ENCODE measurements at regions not wholly inside any gene's neighbourhood (a gene's known extent, or its start where the extent isn't known, plus 50 kb on each side); places are given as distances from the start of the nearest gene placed in this dataset.

- H3K4me3 ChIP-seq (ENCODE audit: low read depth, low read length): no peak overlapping the region
- no peak for DNase-seq (ENCODE audit: low read depth)
- TF ChIP-seq CTCF (IDR thresholded peaks at IDR 0.05; ENCODE audit: low read depth, low read length, missing control alignments): no peak
These were observed 273.8 kb downstream of the SLITRK6 start for GRCh38 chr13:85525411-85525810.

GRCh38 chr13:85521657-85522056, 277.6 kb downstream of the SLITRK6 start:
- DNase-seq (ENCODE audit: low read depth): no peak
- H3K4me3 ChIP-seq (ENCODE audit: low read depth, low read length): no peak overlapping the region
- TF ChIP-seq CTCF (IDR thresholded peaks at IDR 0.05; ENCODE audit: low read depth, low read length, missing control alignments): no peak

GRCh38 chr13:85520445-85520844, 278.8 kb downstream of the SLITRK6 start:
- DNase-seq (ENCODE audit: low read depth): no peak
- H3K4me3 ChIP-seq (ENCODE audit: low read depth, low read length): no peak overlapping the region
- TF ChIP-seq CTCF (IDR thresholded peaks at IDR 0.05; ENCODE audit: low read depth, low read length, missing control alignments): no peak

- H3K4me3 ChIP-seq (ENCODE audit: low read depth, low read length): no peak overlapping the region
- no peak for DNase-seq (ENCODE audit: low read depth)
- TF ChIP-seq CTCF (IDR thresholded peaks at IDR 0.05; ENCODE audit: low read depth, low read length, missing control alignments): no peak
These were observed 279.9 kb downstream of the SLITRK6 start for GRCh38 chr13:85519363-85519762.

GRCh38 chr13:85512421-85512820, 286.8 kb downstream of the SLITRK6 start:
- no peak for TF ChIP-seq CTCF (IDR thresholded peaks at IDR 0.05; ENCODE audit: low read depth, low read length, missing control alignments)
- DNase-seq (ENCODE audit: low read depth): no peak

GRCh38 chr13:85509512-85509911, 289.7 kb downstream of the SLITRK6 start:
- TF ChIP-seq CTCF (IDR thresholded peaks at IDR 0.05; ENCODE audit: low read depth, low read length, missing control alignments): no peak
- no peak for DNase-seq (ENCODE audit: low read depth)
- H3K4me3 ChIP-seq (ENCODE audit: low read depth, low read length): no peak overlapping the region

More at GRCh38 chr13:85512421-85512820, 286.8 kb downstream of the SLITRK6 start:
- no peak overlapping the region for H3K4me3 ChIP-seq (ENCODE audit: low read depth, low read length)

GRCh38 chr13:85508683-85509329, 290.4 kb downstream of the SLITRK6 start:
- H3K4me3 ChIP-seq (ENCODE audit: low read depth, low read length): no peak overlapping the region
- no peak for TF ChIP-seq CTCF (IDR thresholded peaks at IDR 0.05; ENCODE audit: low read depth, low read length, missing control alignments)
- no peak for DNase-seq (ENCODE audit: low read depth)

All from GM12864 (cell line).